Testis (tissue), 2 donors: ENCODE measurements at regions not wholly inside any gene's neighbourhood (a gene's known extent, or its start where the extent isn't known, plus 50 kb on each side); places are given as distances from the start of the nearest gene placed in this dataset.

Experiments used
- POLR2A ChIP-seq: fragments of 450-650 bp; IDR thresholded peaks from one replicate; pipeline ENCODE4 v1.6.1; 2017; ENCODE audit warnings: antibody characterized with exemption, mild to moderate bottlenecking, moderate library complexity
- TF ChIP-seq, protein P1 (sequence below), 3 experiments: fragments of 450-650 bp in 2 of 3; fragments of 200-600 bp in 1 of 3; sonication (generic) in 1 of 3; IDR thresholded peaks; one replicate each; pipeline ENCODE4 v1.5.1; 2016 to 2019; ENCODE audit warnings: antibody characterized with exemption in 3 of 3, mild to moderate bottlenecking in 2 of 3, moderate library complexity in 1 of 3

DNA sequence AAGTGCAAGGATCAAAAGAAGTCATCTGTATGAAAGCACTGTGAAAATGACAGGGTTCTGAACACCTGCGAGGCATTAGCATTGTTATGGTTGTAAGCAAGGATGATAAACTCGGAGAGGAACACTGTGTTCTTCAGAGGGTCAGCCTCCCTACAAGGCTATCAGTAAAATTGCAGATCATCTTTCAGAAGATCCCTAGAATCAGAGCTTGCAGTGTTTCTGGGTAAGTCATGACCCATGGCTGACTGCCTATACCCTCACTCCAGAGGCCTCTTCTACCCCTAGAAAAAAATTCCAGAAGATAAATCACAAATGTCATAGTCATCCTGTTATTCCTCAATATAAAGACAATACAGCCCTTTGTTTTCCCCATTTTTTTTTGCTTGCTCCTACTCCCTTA lies 292.6 kb downstream of the DMAC1 start:
- TF ChIP-seq, protein P1, sequence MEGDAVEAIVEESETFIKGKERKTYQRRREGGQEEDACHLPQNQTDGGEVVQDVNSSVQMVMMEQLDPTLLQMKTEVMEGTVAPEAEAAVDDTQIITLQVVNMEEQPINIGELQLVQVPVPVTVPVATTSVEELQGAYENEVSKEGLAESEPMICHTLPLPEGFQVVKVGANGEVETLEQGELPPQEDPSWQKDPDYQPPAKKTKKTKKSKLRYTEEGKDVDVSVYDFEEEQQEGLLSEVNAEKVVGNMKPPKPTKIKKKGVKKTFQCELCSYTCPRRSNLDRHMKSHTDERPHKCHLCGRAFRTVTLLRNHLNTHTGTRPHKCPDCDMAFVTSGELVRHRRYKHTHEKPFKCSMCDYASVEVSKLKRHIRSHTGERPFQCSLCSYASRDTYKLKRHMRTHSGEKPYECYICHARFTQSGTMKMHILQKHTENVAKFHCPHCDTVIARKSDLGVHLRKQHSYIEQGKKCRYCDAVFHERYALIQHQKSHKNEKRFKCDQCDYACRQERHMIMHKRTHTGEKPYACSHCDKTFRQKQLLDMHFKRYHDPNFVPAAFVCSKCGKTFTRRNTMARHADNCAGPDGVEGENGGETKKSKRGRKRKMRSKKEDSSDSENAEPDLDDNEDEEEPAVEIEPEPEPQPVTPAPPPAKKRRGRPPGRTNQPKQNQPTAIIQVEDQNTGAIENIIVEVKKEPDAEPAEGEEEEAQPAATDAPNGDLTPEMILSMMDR (IDR thresholded peaks at IDR 0.05) = no peak
- TF ChIP-seq POLR2A = no peak
